IPS DF 6.9 (cell line): ENCODE measurements at regions not wholly inside any gene's neighbourhood (a gene's known extent, or its start where the extent isn't known, plus 50 kb on each side); places are given as distances from the start of the nearest gene placed in this dataset.

Source experiments
- DNase-seq: peaks from one replicate; pipeline ENCODE4 v3.0.0-alpha.2; 2013; ENCODE audit warnings: low read depth, low spot score
- H3K27ac ChIP-seq: one replicate; pipeline ENCODE4 v1.5.1; 2013; ENCODE audit warnings: low read length, control low read depth
- H3K27me3 ChIP-seq: 2 replicates; pipeline ENCODE4 v1.6.1; 2013; ENCODE audit warnings: mild to moderate bottlenecking, low read length; ENCODE audit not compliant: control insufficient read depth, insufficient read depth
- H3K36me3 ChIP-seq: 2 replicates; pipeline ENCODE4 v1.6.1; 2013; ENCODE audit warnings: low read length; ENCODE audit not compliant: control insufficient read depth, insufficient read depth
- H3K4me1 ChIP-seq: 2 replicates; pipeline ENCODE4 v1.6.1; 2013; ENCODE audit warnings: low read length; ENCODE audit not compliant: control insufficient read depth, insufficient read depth
- H3K4me3 ChIP-seq: 2 replicates; pipeline ENCODE4 v1.5.1; 2013; ENCODE audit warnings: mild to moderate bottlenecking, low read length
- H3K9me3 ChIP-seq: 2 replicates; pipeline ENCODE4 v1.6.1; 2013; ENCODE audit warnings: low read length, inconsistent platforms; ENCODE audit not compliant: control insufficient read depth, insufficient read depth
- WGBS: extraction: QIAGEN DNeasy Blood & Tissue Kit; methylation state at CpG from one replicate; pipeline ENCODE4 v1.1.7; 2013; ENCODE audit warnings: mixed read lengths, missing lambda C conversion rate; ENCODE audit not compliant: insufficient read length, insufficient coverage; 5-methylcytosine and 5-hydroxymethylcytosine counted together

GRCh38 chrX:69038188-69038587, 127.1 kb downstream of the PJA1 start:
- no peak overlapping the region for H3K4me3 ChIP-seq
- H3K27ac ChIP-seq: no peak overlapping the region
- no peaks in the 10 kb centered on the region for H3K9me3 ChIP-seq
- WGBS: no CpG with 5 or more reads among the region's 6 CpGs
- DNase-seq: no peak
- no peaks in the 10 kb centered on the region for H3K36me3 ChIP-seq
- H3K4me1 ChIP-seq: no peaks in the 10 kb centered on the region
- no peaks in the 10 kb centered on the region for H3K27me3 ChIP-seq

- DNase-seq: no peak
- WGBS: no CpG with 5 or more reads among the region's 3 CpGs
- Histone ChIP-seq H3K36me3 (no peaks in the 10 kb centered on the region), H3K4me1 (no peaks in the 10 kb centered on the region), H3K9me3 (no peaks in the 10 kb centered on the region), H3K4me3 (no peak overlapping the region), H3K27me3 (no peaks in the 10 kb centered on the region), H3K27ac (no peak overlapping the region)
Measured at GRCh38 chrX:69037786-69038185, 127.5 kb downstream of the PJA1 start.

GRCh38 chrX:69036674-69037573, 128.3 kb downstream of the PJA1 start:
- Histone ChIP-seq H3K9me3 (no peaks in the 10 kb centered on the region), H3K27ac (no peak overlapping the region), H3K4me3 (no peak overlapping the region), H3K36me3 (no peaks in the 10 kb centered on the region), H3K27me3 (no peaks in the 10 kb centered on the region), H3K4me1 (no peaks in the 10 kb centered on the region)
- 100% methylated on average over 5 of the region's 14 CpGs for WGBS
- no peak for DNase-seq

- Histone ChIP-seq H3K9me3 (no peaks in the 10 kb centered on the region), H3K4me1 (peaks cover 2% of the 10 kb centered on the region), H3K36me3 (no peaks in the 10 kb centered on the region), H3K27me3 (no peaks in the 10 kb centered on the region), H3K27ac (no peak overlapping the region), H3K4me3 (no peak overlapping the region)
- no peak for DNase-seq
- WGBS: no CpG with 5 or more reads among the region's 6 CpGs
Measured at GRCh38 chrX:69034451-69034850, 130.8 kb downstream of the PJA1 start.

GRCh38 chrX:69033936-69034335, 131.3 kb downstream of the PJA1 start:
- no peak for DNase-seq
- no peaks in the 10 kb centered on the region for H3K27me3 ChIP-seq
- H3K9me3 ChIP-seq: no peaks in the 10 kb centered on the region
- no CpG with 5 or more reads among the region's 6 CpGs for WGBS
- no peaks in the 10 kb centered on the region for H3K36me3 ChIP-seq
- H3K4me3 ChIP-seq: no peak overlapping the region
- H3K4me1 ChIP-seq: peaks cover 2% of the 10 kb centered on the region
- no peak overlapping the region for H3K27ac ChIP-seq

GRCh38 chrX:69032601-69033000, 132.7 kb downstream of the PJA1 start:
- Histone ChIP-seq H3K4me1 (peaks cover 2% of the 10 kb centered on the region), H3K36me3 (no peaks in the 10 kb centered on the region), H3K9me3 (no peaks in the 10 kb centered on the region), H3K27ac (no peak overlapping the region), H3K27me3 (no peaks in the 10 kb centered on the region), H3K4me3 (no peak overlapping the region)
- WGBS: no CpG with 5 or more reads among the region's 1 CpG
- no peak for DNase-seq

GRCh38 chrX:69031971-69032391, 133.3 kb downstream of the PJA1 start:
- Histone ChIP-seq H3K4me1 (peaks cover 2% of the 10 kb centered on the region), H3K27ac (no peak overlapping the region), H3K9me3 (no peaks in the 10 kb centered on the region), H3K36me3 (no peaks in the 10 kb centered on the region), H3K4me3 (no peak overlapping the region), H3K27me3 (no peaks in the 10 kb centered on the region)
- no peak for DNase-seq
- WGBS: no CpG with 5 or more reads among the region's 2 CpGs

GRCh38 chrX:69031181-69031580, 134.1 kb downstream of the PJA1 start:
- Histone ChIP-seq H3K27me3 (no peaks in the 10 kb centered on the region), H3K4me3 (no peak overlapping the region), H3K27ac (no peak overlapping the region), H3K9me3 (no peaks in the 10 kb centered on the region), H3K4me1 (peaks cover 2% of the 10 kb centered on the region), H3K36me3 (no peaks in the 10 kb centered on the region)
- no CpG with 5 or more reads among the region's 3 CpGs for WGBS
- no peak for DNase-seq

GRCh38 chrX:69029771-69030170, 135.5 kb downstream of the PJA1 start:
- DNase-seq: no peak
- H3K27ac ChIP-seq: no peak overlapping the region

GRCh38 chrX:69028761-69029120, 136.5 kb downstream of the PJA1 start:
- H3K27me3 ChIP-seq: no peaks in the 10 kb centered on the region
- no peaks in the 10 kb centered on the region for H3K36me3 ChIP-seq
- DNase-seq: no peak
- no peaks in the 10 kb centered on the region for H3K9me3 ChIP-seq
- no peak overlapping the region for H3K4me3 ChIP-seq
- H3K4me1 ChIP-seq: peaks cover 2% of the 10 kb centered on the region
- no peak overlapping the region for H3K27ac ChIP-seq
- WGBS: no CpG with 5 or more reads among the region's 1 CpG

More at GRCh38 chrX:69029771-69030170, 135.5 kb downstream of the PJA1 start:
- no peaks in the 10 kb centered on the region for H3K9me3 ChIP-seq
- H3K4me3 ChIP-seq: no peak overlapping the region
- peaks cover 2% of the 10 kb centered on the region for H3K4me1 ChIP-seq
- H3K27me3 ChIP-seq: no peaks in the 10 kb centered on the region
- WGBS: no CpG with 5 or more reads among the region's 7 CpGs
- H3K36me3 ChIP-seq: no peaks in the 10 kb centered on the region
